ENCODE measurements at regions not wholly inside any gene's neighbourhood (a gene's known extent, or its start where the extent isn't known, plus 50 kb on each side); places are given as distances from the start of the nearest gene placed in this dataset.

- TF ChIP-seq CTCF (IDR thresholded peaks at IDR 0.05; ENCODE audit: extremely low read depth, low read depth, low read length) = peak; percentile 76
- H3K79me2 ChIP-seq (ENCODE audit: insufficient read depth, low read length) = no peaks in the 10 kb centered on the region
- no peak overlapping the region for H3K4me2 ChIP-seq (ENCODE audit: insufficient read depth, low read length)
- H4K20me1 ChIP-seq (ENCODE audit: insufficient read depth, low read length) = no peaks in the 10 kb centered on the region
- H3K27ac ChIP-seq (ENCODE audit: low read depth, low read length) = no peak overlapping the region
- H3K27me3 ChIP-seq (ENCODE audit: insufficient read depth, low read length) = no peaks in the 10 kb centered on the region
- no peaks in the 10 kb centered on the region for H3K4me1 ChIP-seq (ENCODE audit: insufficient read depth, low read length)
- H3K36me3 ChIP-seq (ENCODE audit: insufficient read depth, low read length) = no peaks in the 10 kb centered on the region
- H2AFZ ChIP-seq (ENCODE audit: low read length) = no peak overlapping the region
- H3K4me3 ChIP-seq (ENCODE audit: insufficient read depth, low read length) = no peak overlapping the region
- H3K9me3 ChIP-seq (ENCODE audit: low read depth, low read length) = no peaks in the 10 kb centered on the region
- DNase-seq (ENCODE audit: insufficient read length, low spot score, missing footprints) = peak; percentile 48
Measured at GRCh38 chr4:101730291-101731117, 60.0 kb upstream of the BANK1 start.

GRCh38 chr4:101727238-101727637, 63.3 kb upstream of the BANK1 start:
- no peak overlapping the region for H2AFZ ChIP-seq (ENCODE audit: low read length)
- no peak for TF ChIP-seq CTCF (IDR thresholded peaks at IDR 0.05; ENCODE audit: extremely low read depth, low read depth, low read length)
- H3K4me2 ChIP-seq (ENCODE audit: insufficient read depth, low read length) = no peak overlapping the region
- H3K9me3 ChIP-seq (ENCODE audit: low read depth, low read length) = no peaks in the 10 kb centered on the region
- H3K27me3 ChIP-seq (ENCODE audit: insufficient read depth, low read length) = no peaks in the 10 kb centered on the region
- DNase-seq (ENCODE audit: insufficient read length, low spot score, missing footprints) = no peak
- H3K36me3 ChIP-seq (ENCODE audit: insufficient read depth, low read length) = no peaks in the 10 kb centered on the region
- H3K79me2 ChIP-seq (ENCODE audit: insufficient read depth, low read length) = no peaks in the 10 kb centered on the region
- H4K20me1 ChIP-seq (ENCODE audit: insufficient read depth, low read length) = no peaks in the 10 kb centered on the region
- no peak overlapping the region for H3K27ac ChIP-seq (ENCODE audit: low read depth, low read length)
- H3K4me1 ChIP-seq (ENCODE audit: insufficient read depth, low read length) = no peaks in the 10 kb centered on the region
- no peak overlapping the region for H3K4me3 ChIP-seq (ENCODE audit: insufficient read depth, low read length)

GRCh38 chr4:101724093-101724492, 66.4 kb upstream of the BANK1 start:
- H3K36me3 ChIP-seq (ENCODE audit: insufficient read depth, low read length) = no peaks in the 10 kb centered on the region
- DNase-seq (ENCODE audit: insufficient read length, low spot score, missing footprints) = no peak
- no peak overlapping the region for H2AFZ ChIP-seq (ENCODE audit: low read length)
- no peak overlapping the region for H3K4me2 ChIP-seq (ENCODE audit: insufficient read depth, low read length)
- H4K20me1 ChIP-seq (ENCODE audit: insufficient read depth, low read length) = no peaks in the 10 kb centered on the region
- no peaks in the 10 kb centered on the region for H3K27me3 ChIP-seq (ENCODE audit: insufficient read depth, low read length)
- no peaks in the 10 kb centered on the region for H3K4me1 ChIP-seq (ENCODE audit: insufficient read depth, low read length)
- no peak overlapping the region for H3K4me3 ChIP-seq (ENCODE audit: insufficient read depth, low read length)
- no peaks in the 10 kb centered on the region for H3K79me2 ChIP-seq (ENCODE audit: insufficient read depth, low read length)
- H3K9me3 ChIP-seq (ENCODE audit: low read depth, low read length) = no peaks in the 10 kb centered on the region
- no peak for TF ChIP-seq CTCF (IDR thresholded peaks at IDR 0.05; ENCODE audit: extremely low read depth, low read depth, low read length)
- no peak overlapping the region for H3K27ac ChIP-seq (ENCODE audit: low read depth, low read length)

- H3K9me3 ChIP-seq (ENCODE audit: low read depth, low read length) = no peaks in the 10 kb centered on the region
- H4K20me1 ChIP-seq (ENCODE audit: insufficient read depth, low read length) = no peaks in the 10 kb centered on the region
- no peaks in the 10 kb centered on the region for H3K27me3 ChIP-seq (ENCODE audit: insufficient read depth, low read length)
- DNase-seq (ENCODE audit: insufficient read length, low spot score, missing footprints) = no peak
- no peaks in the 10 kb centered on the region for H3K79me2 ChIP-seq (ENCODE audit: insufficient read depth, low read length)
- H3K4me3 ChIP-seq (ENCODE audit: insufficient read depth, low read length) = no peak overlapping the region
- H3K36me3 ChIP-seq (ENCODE audit: insufficient read depth, low read length) = no peaks in the 10 kb centered on the region
- H3K4me2 ChIP-seq (ENCODE audit: insufficient read depth, low read length) = no peak overlapping the region
- no peak for TF ChIP-seq CTCF (IDR thresholded peaks at IDR 0.05; ENCODE audit: extremely low read depth, low read depth, low read length)
- no peak overlapping the region for H3K27ac ChIP-seq (ENCODE audit: low read depth, low read length)
- H3K4me1 ChIP-seq (ENCODE audit: insufficient read depth, low read length) = no peaks in the 10 kb centered on the region
- no peak overlapping the region for H2AFZ ChIP-seq (ENCODE audit: low read length)
Measured at GRCh38 chr4:101718810-101719209, 71.7 kb upstream of the BANK1 start.
